ENCODE measurements at regions not wholly inside any gene's neighbourhood (a gene's known extent, or its start where the extent isn't known, plus 50 kb on each side); places are given as distances from the start of the nearest gene placed in this dataset.

GRCh38 chr13:80113714-80114454 is 227.0 kb downstream of the SPRY2 start:
- Histone ChIP-seq H2AFZ (ENCODE audit: low read length) (no peak overlapping the region), H3K4me3 (ENCODE audit: insufficient read depth, low read length) (no peak overlapping the region), H4K20me1 (ENCODE audit: insufficient read depth, low read length) (no peaks in the 10 kb centered on the region), H3K27me3 (ENCODE audit: insufficient read depth, low read length) (no peaks in the 10 kb centered on the region), H3K9me3 (ENCODE audit: low read depth, low read length) (no peaks in the 10 kb centered on the region), H3K4me1 (ENCODE audit: insufficient read depth, low read length) (peaks cover 4% of the 10 kb centered on the region), H3K4me2 (ENCODE audit: insufficient read depth, low read length) (no peak overlapping the region), H3K36me3 (ENCODE audit: insufficient read depth, low read length) (no peaks in the 10 kb centered on the region), H3K79me2 (ENCODE audit: insufficient read depth, low read length) (no peaks in the 10 kb centered on the region), H3K27ac (ENCODE audit: low read depth, low read length) (no peak overlapping the region)
- DNase-seq (ENCODE audit: insufficient read length, low spot score, missing footprints): no peak
- no peak for TF ChIP-seq CTCF (IDR thresholded peaks at IDR 0.05; ENCODE audit: extremely low read depth, low read depth, low read length)

- Histone ChIP-seq H3K9me3 (ENCODE audit: low read depth, low read length) (no peaks in the 10 kb centered on the region), H3K79me2 (ENCODE audit: insufficient read depth, low read length) (no peaks in the 10 kb centered on the region), H3K4me3 (ENCODE audit: insufficient read depth, low read length) (no peak overlapping the region), H3K36me3 (ENCODE audit: insufficient read depth, low read length) (no peaks in the 10 kb centered on the region), H3K27ac (ENCODE audit: low read depth, low read length) (no peak overlapping the region), H3K4me2 (ENCODE audit: insufficient read depth, low read length) (no peak overlapping the region), H3K27me3 (ENCODE audit: insufficient read depth, low read length) (no peaks in the 10 kb centered on the region), H4K20me1 (ENCODE audit: insufficient read depth, low read length) (no peaks in the 10 kb centered on the region), H3K4me1 (ENCODE audit: insufficient read depth, low read length) (no peaks in the 10 kb centered on the region), H2AFZ (ENCODE audit: low read length) (peak overlapping the region; percentile 2)
- no peak for TF ChIP-seq CTCF (IDR thresholded peaks at IDR 0.05; ENCODE audit: extremely low read depth, low read depth, low read length)
- DNase-seq (ENCODE audit: insufficient read length, low spot score, missing footprints): peak; percentile 26
These were observed 231.6 kb downstream of the SPRY2 start for GRCh38 chr13:80109303-80109702.

- no peaks in the 10 kb centered on the region for H3K9me3 ChIP-seq (ENCODE audit: low read depth, low read length)
- no peak for TF ChIP-seq CTCF (IDR thresholded peaks at IDR 0.05; ENCODE audit: extremely low read depth, low read depth, low read length)
- no peaks in the 10 kb centered on the region for H3K79me2 ChIP-seq (ENCODE audit: insufficient read depth, low read length)
- H3K27ac ChIP-seq (ENCODE audit: low read depth, low read length): no peak overlapping the region
- H3K36me3 ChIP-seq (ENCODE audit: insufficient read depth, low read length): no peaks in the 10 kb centered on the region
- DNase-seq (ENCODE audit: insufficient read length, low spot score, missing footprints): no peak
- no peaks in the 10 kb centered on the region for H3K27me3 ChIP-seq (ENCODE audit: insufficient read depth, low read length)
- no peak overlapping the region for H3K4me3 ChIP-seq (ENCODE audit: insufficient read depth, low read length)
- no peaks in the 10 kb centered on the region for H4K20me1 ChIP-seq (ENCODE audit: insufficient read depth, low read length)
- no peak overlapping the region for H2AFZ ChIP-seq (ENCODE audit: low read length)
- H3K4me1 ChIP-seq (ENCODE audit: insufficient read depth, low read length): peaks cover 5% of the 10 kb centered on the region
- no peak overlapping the region for H3K4me2 ChIP-seq (ENCODE audit: insufficient read depth, low read length)
These were observed 235.6 kb downstream of the SPRY2 start for GRCh38 chr13:80105350-80105749.

- Histone ChIP-seq H3K79me2 (ENCODE audit: insufficient read depth, low read length) (no peaks in the 10 kb centered on the region), H3K27ac (ENCODE audit: low read depth, low read length) (no peak overlapping the region), H3K27me3 (ENCODE audit: insufficient read depth, low read length) (no peaks in the 10 kb centered on the region), H3K4me2 (ENCODE audit: insufficient read depth, low read length) (no peak overlapping the region), H4K20me1 (ENCODE audit: insufficient read depth, low read length) (no peaks in the 10 kb centered on the region), H3K4me1 (ENCODE audit: insufficient read depth, low read length) (peaks cover 10% of the 10 kb centered on the region), H3K4me3 (ENCODE audit: insufficient read depth, low read length) (no peak overlapping the region), H2AFZ (ENCODE audit: low read length) (no peak overlapping the region), H3K36me3 (ENCODE audit: insufficient read depth, low read length) (no peaks in the 10 kb centered on the region), H3K9me3 (ENCODE audit: low read depth, low read length) (no peaks in the 10 kb centered on the region)
- TF ChIP-seq CTCF (IDR thresholded peaks at IDR 0.05; ENCODE audit: extremely low read depth, low read depth, low read length): no peak
- DNase-seq (ENCODE audit: insufficient read length, low spot score, missing footprints): no peak
These were observed 239.9 kb downstream of the SPRY2 start for GRCh38 chr13:80101040-80101439.
